T-helper 1 cell (primary cell): ENCODE measurements at regions not wholly inside any gene's neighbourhood (a gene's known extent, or its start where the extent isn't known, plus 50 kb on each side); places are given as distances from the start of the nearest gene placed in this dataset.
"Not testable (repeated sequence)": the region's sequence is repeated elsewhere in the genome, so short reads cannot be mapped to it uniquely, and the experiment has no call there.

Source experiments
- DNase-seq, 5 donors: peaks; one replicate each; pipeline ENCODE4 v3.0.0-alpha.2; 2012 to 2020

DNA sequence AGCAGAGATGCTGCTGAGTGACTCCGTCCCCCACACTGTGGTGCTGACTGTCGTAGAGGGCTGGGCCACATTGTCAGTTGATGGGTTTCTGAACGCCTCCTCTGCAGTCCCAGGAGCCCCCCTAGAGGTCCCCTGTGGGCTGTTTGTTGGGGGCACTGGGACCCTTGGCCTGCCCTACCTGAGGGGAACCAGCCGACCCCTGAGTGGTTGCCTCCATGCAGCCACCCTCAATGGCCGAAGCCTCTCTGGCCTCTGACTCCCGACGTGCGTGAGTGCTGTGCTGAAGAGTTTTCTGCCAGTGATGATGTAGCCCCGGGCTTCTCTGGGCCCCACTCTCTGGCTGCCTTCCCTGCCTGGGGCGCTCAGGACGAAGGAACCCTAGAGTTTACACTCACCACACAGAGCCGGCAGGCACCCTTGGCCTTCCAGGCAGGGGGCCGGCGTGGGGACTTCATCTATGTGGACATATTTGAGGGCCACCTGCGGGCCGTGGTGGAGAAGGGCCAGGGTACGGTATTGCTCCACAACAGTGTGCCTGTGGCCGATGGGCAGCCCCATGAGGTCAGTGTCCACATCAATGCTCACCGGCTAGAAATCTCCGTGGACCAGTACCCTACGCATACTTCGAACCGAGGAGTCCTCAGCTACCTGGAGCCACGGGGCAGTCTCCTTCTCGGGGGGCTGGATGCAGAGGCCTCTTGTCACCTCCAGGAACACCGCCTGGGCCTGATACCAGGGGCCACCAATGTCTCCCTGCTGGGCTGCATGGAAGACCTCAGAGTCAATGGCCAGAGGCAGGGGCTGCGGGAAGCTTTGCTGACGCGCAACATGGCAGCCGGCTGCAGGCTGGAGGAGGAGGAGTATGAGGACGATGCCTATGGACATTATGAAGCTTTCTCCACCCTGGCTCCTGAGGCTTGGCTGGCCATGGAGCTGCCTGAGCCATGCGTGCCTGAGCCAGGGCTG lies 181.1 kb downstream of the TBC1D2B start:
- DNase-seq, result not testable (repeated sequence)

DNA sequence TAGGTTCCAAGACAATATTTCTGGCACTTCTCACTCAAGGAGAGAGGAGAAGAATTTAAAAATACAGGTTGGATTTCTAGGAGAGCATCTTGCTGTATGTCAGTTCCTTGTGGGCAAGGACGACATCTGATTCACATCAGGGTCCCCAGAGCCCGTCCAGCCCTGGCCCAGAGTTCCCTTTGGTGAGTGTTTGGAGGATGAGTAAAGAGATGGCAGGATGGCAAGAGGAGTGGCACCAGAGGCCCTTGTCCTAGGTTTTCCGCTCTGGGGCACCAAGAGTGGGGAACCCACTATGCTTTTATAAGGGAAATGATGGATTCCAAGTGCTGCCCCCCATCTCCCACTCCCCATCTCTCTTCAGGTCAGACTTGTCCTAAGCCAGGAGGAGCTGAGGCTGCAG lies 181.8 kb downstream of the TBC1D2B start:
- DNase-seq, result no peak

- DNase-seq, result not testable (repeated sequence)
Measured at GRCh38 chr15:77895145-77895544, 182.4 kb downstream of the TBC1D2B start.

- DNase-seq, result not testable (repeated sequence)
Measured at GRCh38 chr15:77893671-77894640, 183.6 kb downstream of the TBC1D2B start.

GRCh38 chr15:77893246-77893645 lies 184.3 kb downstream of the TBC1D2B start:
- DNase-seq, result not testable (repeated sequence)

DNA sequence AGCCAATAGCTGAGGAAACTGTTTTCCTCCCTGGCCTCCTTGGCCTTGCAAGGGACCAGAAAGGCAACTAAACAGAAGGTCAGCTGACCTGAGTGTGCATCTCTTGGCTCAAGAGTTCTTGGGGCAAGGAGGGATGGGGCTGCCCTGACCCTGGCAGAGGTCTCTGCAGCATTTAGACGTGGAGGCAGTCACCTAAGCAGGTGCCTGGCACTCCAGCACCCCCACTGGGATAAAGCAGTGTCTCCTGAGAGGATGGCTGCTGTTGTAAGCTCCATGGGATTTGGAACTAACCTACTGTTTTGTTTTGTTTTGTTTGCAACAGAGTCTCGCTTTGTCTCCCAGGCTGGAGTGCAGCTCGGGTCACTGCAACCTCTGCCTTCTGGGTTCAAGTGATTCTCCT lies 185.2 kb downstream of the TBC1D2B start:
- DNase-seq, result no peak

GRCh38 chr15:77891862-77892261 lies 185.6 kb downstream of the TBC1D2B start:
- DNase-seq, result not testable (repeated sequence)

- not testable (repeated sequence) for DNase-seq
Measured at GRCh38 chr15:77890911-77891801, 186.4 kb downstream of the TBC1D2B start.

GRCh38 chr15:77889828-77890725 lies 187.4 kb downstream of the TBC1D2B start:
- not testable (repeated sequence) for DNase-seq

DNA sequence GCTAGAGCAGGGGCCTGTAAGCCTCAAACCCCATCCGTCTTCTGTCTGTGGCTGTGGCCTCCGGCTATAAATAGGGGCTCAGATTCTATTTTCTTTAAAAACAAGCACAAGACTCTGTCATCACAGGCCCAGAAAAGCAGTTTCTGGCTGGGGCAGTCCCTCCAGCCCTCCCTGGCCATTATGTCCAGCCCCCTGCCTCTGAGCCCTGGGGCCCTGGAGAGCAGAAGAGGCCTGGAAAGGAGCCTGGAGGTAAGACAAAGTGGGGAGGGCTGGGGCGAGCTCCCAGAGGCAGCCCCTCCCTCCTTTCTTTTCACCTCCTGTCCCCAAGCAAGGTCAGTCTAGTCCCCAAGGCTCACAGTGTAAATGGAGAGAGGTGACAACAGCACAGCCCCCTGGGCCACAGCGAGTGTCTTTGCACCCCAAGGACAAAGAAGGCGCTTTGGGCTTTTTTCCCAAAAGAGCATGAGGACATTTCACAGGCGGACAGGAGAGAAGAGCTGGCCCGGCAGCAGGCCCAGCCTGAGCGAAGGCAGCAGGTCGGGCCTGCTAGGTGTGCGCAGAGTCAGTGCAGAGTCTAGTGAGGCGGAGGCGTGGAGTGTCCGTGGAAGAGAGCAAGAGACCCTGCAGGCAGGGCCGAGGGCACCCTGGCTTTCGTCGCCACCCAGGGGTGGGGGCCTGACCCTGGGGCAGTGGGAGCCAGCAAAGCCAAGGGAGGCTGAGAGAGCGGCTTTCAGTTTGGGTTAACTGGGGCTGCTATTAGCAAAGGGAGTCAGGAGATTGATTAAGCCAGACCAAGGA lies 188.3 kb downstream of the TBC1D2B start:
- DNase-seq, result no peak

- not testable (repeated sequence) for DNase-seq
Measured at GRCh38 chr15:77887563-77888429, 189.7 kb downstream of the TBC1D2B start.

DNA sequence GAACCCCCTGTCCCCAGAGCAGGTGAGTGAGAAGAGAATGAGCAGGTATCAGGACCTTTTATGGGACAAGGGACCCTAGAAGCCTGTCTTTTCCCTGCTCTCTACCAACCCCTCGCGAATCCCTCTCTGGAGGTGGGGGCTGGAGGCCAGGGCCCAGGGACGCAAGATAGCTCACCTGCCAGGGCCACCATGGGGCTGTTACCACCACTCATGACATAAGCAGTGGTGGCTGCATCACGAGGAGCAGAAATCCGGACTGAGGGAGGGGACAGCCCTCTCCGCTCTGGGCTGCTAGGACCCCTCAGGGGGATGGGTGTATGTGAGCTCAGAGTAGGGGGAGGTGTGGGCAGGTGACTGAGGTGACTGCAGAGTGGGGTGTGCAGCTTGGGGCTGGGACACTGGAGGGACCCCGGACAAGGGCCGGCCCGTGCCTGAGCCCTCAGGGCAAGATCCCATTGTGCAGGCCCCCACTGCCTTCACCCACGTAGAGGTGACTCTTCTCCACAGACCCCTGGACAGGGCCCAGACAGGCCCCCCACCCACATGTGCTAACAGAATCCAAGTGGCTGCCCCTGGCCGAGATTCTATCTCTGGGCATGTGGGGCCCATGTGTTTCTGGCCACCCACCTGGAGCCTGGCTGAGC lies 190.6 kb downstream of the TBC1D2B start:
- DNase-seq, result no peak

- not testable (repeated sequence) for DNase-seq
Measured at GRCh38 chr15:77885877-77886500, 191.5 kb downstream of the TBC1D2B start.

DNA sequence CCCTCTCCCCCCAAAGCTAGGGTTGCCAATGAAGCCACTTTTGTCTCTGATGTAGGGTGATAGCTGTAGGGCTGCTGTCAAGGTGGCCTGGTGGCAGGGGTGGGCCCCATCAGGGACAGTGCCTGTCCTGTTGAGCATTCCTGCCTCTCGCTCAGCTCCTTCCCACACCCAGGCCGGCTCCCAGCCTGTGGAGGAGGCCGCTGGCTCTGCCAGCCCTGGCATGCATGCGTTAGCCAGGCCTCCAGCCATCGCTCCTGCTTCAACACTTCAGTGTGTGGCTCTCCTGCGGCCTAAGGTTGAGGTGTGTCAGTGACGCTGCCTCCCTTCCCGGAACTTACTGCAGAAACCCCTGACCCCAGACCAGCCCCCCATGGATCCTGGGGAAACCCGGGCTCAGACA lies 194.5 kb downstream of the TBC1D2B start:
- DNase-seq, result not testable (repeated sequence)

DNA sequence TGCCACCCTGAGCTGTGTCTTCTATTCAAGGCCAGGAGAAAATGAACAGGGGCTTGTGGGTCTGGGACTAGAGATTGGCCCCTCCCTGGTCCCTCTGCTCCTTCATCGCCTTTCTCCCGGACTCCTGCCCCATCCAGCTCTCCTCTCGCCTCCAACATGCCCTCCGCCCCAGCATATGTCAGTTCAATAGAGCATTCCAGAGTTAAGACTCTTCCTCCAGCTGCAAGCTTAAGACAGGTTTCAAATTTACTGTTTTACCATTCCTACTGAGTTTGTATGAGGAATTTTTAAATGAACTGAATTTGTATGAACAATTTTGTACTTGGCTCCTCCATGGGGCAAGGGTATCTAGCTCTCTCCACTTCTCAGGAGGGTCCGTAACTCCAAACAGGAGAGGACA lies 195.6 kb downstream of the TBC1D2B start:
- DNase-seq, result no peak

DNA sequence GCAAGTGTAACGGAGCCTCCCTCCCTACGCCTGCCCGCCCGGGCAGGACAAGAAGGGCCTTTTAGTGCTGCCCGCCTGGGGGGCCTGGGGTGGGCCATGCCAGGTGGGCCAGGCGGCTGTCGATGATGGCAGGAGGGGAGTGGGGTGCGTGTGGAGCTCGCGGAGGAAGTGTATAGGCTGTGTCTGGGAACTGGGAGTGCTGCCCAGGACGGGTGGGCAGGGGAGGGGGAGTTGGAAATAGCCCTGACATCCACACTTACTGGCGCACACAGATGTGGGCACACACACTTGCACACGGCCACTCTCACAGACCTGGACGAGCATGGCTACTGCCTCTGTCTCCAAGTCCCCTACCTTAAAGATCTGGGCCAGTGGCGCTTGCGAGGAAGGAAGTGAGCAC lies 196.0 kb downstream of the TBC1D2B start:
- DNase-seq, result not testable (repeated sequence)

DNA sequence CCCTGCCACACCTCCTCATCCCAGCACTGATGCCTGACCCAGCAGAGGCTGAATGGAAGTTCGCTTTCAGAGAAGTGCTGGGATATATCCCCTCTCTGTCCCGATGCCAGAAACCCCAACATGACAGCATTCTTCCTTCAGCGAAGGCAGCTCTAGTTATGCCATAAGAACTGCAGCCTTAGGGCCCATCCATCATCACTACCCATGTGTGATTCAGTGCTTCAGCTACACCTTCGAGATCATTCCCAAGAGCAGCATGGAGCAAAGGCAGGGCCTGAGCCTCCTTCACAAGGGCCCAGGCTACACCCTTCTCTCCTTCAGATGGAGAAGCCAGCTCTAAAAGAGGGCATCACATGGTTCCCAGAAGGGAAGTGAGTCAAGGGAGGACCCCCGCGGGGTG lies 198.0 kb downstream of the TBC1D2B start:
- not testable (repeated sequence) for DNase-seq
